ENCODE measurements at regions not wholly inside any gene's neighbourhood (a gene's known extent, or its start where the extent isn't known, plus 50 kb on each side); places are given as distances from the start of the nearest gene placed in this dataset.

DNA sequence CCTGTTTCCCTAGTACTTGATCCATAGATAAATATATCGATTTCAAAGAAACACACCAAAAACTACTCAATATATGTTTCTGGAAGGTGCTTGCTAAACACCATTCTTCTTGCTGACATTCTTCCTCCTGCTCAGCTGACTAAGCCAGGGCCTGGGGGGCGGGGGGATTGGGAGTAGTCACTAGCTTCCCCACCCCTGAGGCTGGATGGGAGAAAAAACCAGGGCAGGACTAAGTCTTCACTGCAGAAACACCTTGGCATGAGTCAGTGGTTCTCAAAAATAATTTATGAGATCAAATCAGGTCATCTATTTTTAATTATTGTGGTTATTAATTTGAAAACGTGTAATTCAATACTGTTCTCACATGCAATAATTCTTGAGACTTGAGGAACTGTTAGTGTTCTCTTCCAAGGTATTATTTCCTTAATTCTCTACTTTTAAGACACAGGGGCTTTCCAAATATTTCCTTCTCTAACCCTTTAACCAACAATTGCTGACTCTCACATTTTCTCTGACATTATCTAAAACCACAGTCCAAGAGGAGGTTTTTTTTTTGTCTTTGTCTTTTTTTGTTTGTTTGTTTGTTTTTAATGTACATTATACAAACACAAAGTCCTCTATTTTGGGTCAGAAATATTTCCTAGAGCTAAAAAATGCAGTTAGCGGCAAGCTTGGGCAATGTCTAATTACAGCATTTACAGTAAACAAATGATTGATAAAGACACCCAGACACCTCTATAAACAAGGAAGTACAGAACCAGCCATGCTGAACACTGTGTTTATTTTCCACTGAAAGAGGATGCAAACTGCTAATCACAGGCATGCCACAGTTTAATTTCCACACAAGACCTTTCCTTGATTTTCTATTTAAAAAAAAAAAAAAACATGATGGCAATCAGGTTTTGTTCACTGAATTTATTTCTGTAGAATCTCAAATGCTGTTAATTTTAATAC lies 120.3 kb upstream of the USP9X start:
- TF ChIP-seq EZH2 (IDR thresholded peaks at IDR 0.05; ENCODE audit: low read length) = no peak
- TF ChIP-seq, protein P1, sequence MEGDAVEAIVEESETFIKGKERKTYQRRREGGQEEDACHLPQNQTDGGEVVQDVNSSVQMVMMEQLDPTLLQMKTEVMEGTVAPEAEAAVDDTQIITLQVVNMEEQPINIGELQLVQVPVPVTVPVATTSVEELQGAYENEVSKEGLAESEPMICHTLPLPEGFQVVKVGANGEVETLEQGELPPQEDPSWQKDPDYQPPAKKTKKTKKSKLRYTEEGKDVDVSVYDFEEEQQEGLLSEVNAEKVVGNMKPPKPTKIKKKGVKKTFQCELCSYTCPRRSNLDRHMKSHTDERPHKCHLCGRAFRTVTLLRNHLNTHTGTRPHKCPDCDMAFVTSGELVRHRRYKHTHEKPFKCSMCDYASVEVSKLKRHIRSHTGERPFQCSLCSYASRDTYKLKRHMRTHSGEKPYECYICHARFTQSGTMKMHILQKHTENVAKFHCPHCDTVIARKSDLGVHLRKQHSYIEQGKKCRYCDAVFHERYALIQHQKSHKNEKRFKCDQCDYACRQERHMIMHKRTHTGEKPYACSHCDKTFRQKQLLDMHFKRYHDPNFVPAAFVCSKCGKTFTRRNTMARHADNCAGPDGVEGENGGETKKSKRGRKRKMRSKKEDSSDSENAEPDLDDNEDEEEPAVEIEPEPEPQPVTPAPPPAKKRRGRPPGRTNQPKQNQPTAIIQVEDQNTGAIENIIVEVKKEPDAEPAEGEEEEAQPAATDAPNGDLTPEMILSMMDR (optimal IDR thresholded peaks at IDR 0.05 in 1 of 3, IDR thresholded peaks at IDR 0.05 in 1 of 3, conservative IDR thresholded peaks at IDR 0.05 in 1 of 3; ENCODE audit: extremely low read depth in 1 of 3, insufficient read depth in 2 of 3, low read length in 3 of 3) = no peak

Data from keratinocyte (primary cell).